ENCODE measurements at regions not wholly inside any gene's neighbourhood (a gene's known extent, or its start where the extent isn't known, plus 50 kb on each side); places are given as distances from the start of the nearest gene placed in this dataset.

DNA sequence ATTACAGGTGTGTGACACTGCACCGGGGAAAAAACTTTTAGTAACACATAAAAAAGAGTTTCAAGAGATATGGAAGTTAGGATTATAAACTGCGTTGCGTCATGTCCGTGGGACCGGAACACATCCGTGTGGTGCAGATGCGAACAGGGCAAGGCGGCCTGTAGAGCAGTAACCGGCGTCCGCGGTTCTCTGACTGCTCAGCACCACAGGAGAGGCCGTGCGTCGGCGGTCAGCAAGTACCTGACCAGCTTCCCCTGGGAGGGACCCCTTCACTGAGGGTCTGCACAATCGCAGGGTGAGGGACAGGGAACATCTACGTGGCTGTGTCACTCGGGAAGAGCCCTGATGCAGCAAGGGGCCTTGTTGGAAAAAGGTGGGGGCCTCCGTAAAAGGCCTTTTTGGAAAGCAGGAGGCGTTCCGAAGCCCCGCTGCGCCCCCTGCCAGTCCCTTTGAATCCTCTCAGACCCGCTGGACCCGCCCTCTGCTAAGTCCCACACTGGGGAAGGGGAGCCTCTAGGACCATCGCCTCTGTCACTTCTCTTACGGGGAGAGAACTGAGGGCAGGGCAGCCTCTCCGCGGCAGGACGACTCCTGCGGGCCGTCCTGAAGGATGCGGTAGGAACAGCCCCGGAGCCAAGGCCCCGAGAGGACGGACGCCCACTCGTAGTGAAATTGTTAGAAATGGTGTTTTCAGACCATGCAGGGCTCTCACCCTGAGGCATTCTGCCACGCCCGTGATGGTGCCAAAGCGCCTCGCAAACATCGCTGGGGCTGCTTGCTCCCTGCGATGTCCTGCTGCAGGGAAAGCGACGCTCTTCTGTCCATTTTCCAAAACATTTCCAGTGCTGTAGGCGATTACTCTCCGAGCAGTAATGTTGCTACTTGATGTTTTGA is 771.6 kb upstream of the COBL start:
- intact Hi-C loops (cut with DNase I) = no loop called here
- 20 to 25% methylated on average over 26 to 38 of the region's 49 CpGs for WGBS, 2 donors
- DNase-seq = peak; percentile 17 to 27
- Histone ChIP-seq H3K4me3 (replicated peaks in 1 of 3) (peak overlapping the region in 1 of 3 donors; percentile 5), H3K36me3 (no peaks in the 10 kb centered on the region), H3K9me3 (no peaks in the 10 kb centered on the region), H3K27me3 (no peaks in the 10 kb centered on the region), H3K27ac (no peak overlapping the region), H3K4me1 (peaks cover 0 to 7% of the 10 kb centered on the region in 2 donors)
- no peak for TF ChIP-seq POLR2A (IDR thresholded peaks at IDR 0.05)
- peak in 2 of 6 experiments; percentile 19 to 20 for TF ChIP-seq CTCF (IDR thresholded peaks at IDR 0.05)

GRCh38 chr7:52085610-52086009 is 769.0 kb upstream of the COBL start:
- peaks cover 0 to 7% of the 10 kb centered on the region in 2 donors for H3K4me1 ChIP-seq
- H3K27me3 ChIP-seq = no peaks in the 10 kb centered on the region
- WGBS, 2 donors = 61 to 75% methylated on average over 2 of the region's 2 CpGs
- no peaks in the 10 kb centered on the region for H3K9me3 ChIP-seq
- intact Hi-C loops (cut with DNase I) = no loop called here
- H3K27ac ChIP-seq = no peak overlapping the region
- TF ChIP-seq CTCF (IDR thresholded peaks at IDR 0.05) (no peak), POLR2A (IDR thresholded peaks at IDR 0.05) (no peak)
- no peak for DNase-seq
- no peak overlapping the region for H3K4me3 ChIP-seq (replicated peaks in 1 of 3)
- no peaks in the 10 kb centered on the region for H3K36me3 ChIP-seq

DNA sequence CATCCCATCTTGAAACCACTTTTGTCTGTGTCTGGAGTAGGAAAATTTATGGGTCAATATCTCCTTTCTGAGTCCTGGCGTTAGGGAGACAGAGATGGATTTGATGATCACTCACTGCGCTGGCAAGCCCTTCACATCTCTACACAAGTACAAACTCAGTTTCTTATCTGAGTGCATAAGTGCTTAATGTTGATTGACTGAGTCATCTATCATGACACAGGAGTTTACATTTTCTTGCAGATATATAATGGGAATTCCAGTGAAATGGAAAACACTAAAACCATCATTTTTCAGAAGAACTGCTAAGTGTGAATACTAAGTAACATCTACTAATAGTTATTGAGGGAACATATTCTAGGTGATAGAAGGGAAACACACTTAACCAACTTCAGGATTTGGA is 763.9 kb upstream of the COBL start:
- Histone ChIP-seq H3K4me1 (no peaks in the 10 kb centered on the region), H3K36me3 (no peaks in the 10 kb centered on the region), H3K27ac (no peak overlapping the region), H3K4me3 (replicated peaks in 1 of 3) (no peak overlapping the region), H3K9me3 (no peaks in the 10 kb centered on the region), H3K27me3 (no peaks in the 10 kb centered on the region)
- DNase-seq = no peak
- TF ChIP-seq POLR2A (IDR thresholded peaks at IDR 0.05) (no peak), CTCF (IDR thresholded peaks at IDR 0.05) (no peak)
- intact Hi-C loops (cut with DNase I) = no loop called here
- 45 to 68% methylated on average over 2 of the region's 2 CpGs for WGBS, 2 donors

- H3K27me3 ChIP-seq = no peaks in the 10 kb centered on the region
- H3K4me3 ChIP-seq (replicated peaks in 1 of 3) = no peak overlapping the region
- TF ChIP-seq POLR2A (IDR thresholded peaks at IDR 0.05) (no peak), CTCF (IDR thresholded peaks at IDR 0.05) (no peak)
- no peak overlapping the region for H3K27ac ChIP-seq
- H3K4me1 ChIP-seq = no peaks in the 10 kb centered on the region
- DNase-seq = no peak
- no peaks in the 10 kb centered on the region for H3K36me3 ChIP-seq
- intact Hi-C loops (cut with DNase I) = no loop called here
- H3K9me3 ChIP-seq = no peaks in the 10 kb centered on the region
Measured at GRCh38 chr7:52079726-52080125, 763.1 kb upstream of the COBL start.

DNA sequence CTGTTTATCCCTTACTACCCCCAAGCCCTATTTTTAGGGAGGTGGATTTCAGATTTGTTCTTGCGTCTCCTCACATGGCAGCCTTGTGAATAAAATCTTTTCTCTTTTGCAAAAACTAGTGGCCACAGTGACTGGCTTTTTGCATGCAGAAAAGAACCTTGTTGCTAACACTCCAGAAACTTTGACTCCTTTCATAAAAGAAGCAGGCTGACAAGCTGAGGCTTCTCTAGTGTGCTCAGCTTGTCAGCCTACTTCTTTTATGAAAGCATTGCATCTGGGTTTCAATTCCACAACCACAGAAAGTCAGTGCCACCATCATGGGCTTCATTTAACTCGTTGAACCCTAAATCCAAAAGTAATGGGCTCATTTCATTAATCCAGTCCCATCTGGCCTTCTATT is 761.0 kb upstream of the COBL start:
- intact Hi-C loops (cut with DNase I) = no loop called here
- Histone ChIP-seq H3K9me3 (no peaks in the 10 kb centered on the region), H3K36me3 (no peaks in the 10 kb centered on the region), H3K4me3 (replicated peaks in 1 of 3) (no peak overlapping the region), H3K4me1 (no peaks in the 10 kb centered on the region), H3K27me3 (no peaks in the 10 kb centered on the region), H3K27ac (no peak overlapping the region)
- TF ChIP-seq POLR2A (IDR thresholded peaks at IDR 0.05) = no peak
- TF ChIP-seq CTCF (IDR thresholded peaks at IDR 0.05) = no peak
- 89 to 92% methylated on average over 2 of the region's 2 CpGs for WGBS, 2 donors
- no peak for DNase-seq

Measured in thyroid gland (tissue), 4 donors.